ENCODE measurements at regions not wholly inside any gene's neighbourhood (a gene's known extent, or its start where the extent isn't known, plus 50 kb on each side); places are given as distances from the start of the nearest gene placed in this dataset.

GRCh38 chr2:220437938-220438337 is 810.5 kb downstream of the SLC4A3 start:
- WGBS, result 92% methylated on average over 2 of the region's 2 CpGs
- intact Hi-C loops (cut with DNase I), result no loop called here
- TF ChIP-seq POLR2A (IDR thresholded peaks at IDR 0.05), result no peak
- no peak for TF ChIP-seq CTCF (IDR thresholded peaks at IDR 0.05)
- TF ChIP-seq POLR2AphosphoS5 (IDR thresholded peaks at IDR 0.05), result no peak
- H3K27ac ChIP-seq, result no peak overlapping the region
- H3K27me3 ChIP-seq (replicated peaks; ENCODE audit: insufficient read depth), result no peaks in the 10 kb centered on the region
- H3K4me1 ChIP-seq (replicated peaks), result no peaks in the 10 kb centered on the region
- H3K4me3 ChIP-seq, result no peak overlapping the region
- H3K9me3 ChIP-seq, result no peaks in the 10 kb centered on the region
- H3K36me3 ChIP-seq, result no peaks in the 10 kb centered on the region
- DNase-seq (ENCODE audit: low spot score), result no peak

- Histone ChIP-seq H3K4me1 (replicated peaks) (no peaks in the 10 kb centered on the region), H3K4me3 (no peak overlapping the region), H3K9me3 (no peaks in the 10 kb centered on the region), H3K27me3 (replicated peaks; ENCODE audit: insufficient read depth) (no peaks in the 10 kb centered on the region), H3K27ac (no peak overlapping the region), H3K36me3 (no peaks in the 10 kb centered on the region)
- 67% methylated on average over 2 of the region's 2 CpGs for WGBS
- no peak for TF ChIP-seq POLR2A (IDR thresholded peaks at IDR 0.05)
- no peak for TF ChIP-seq CTCF (IDR thresholded peaks at IDR 0.05)
- no peak for TF ChIP-seq POLR2AphosphoS5 (IDR thresholded peaks at IDR 0.05)
- intact Hi-C loops (cut with DNase I), result no loop called here
- DNase-seq (ENCODE audit: low spot score), result no peak
Observed at GRCh38 chr2:220440731-220441130, 813.3 kb downstream of the SLC4A3 start.

GRCh38 chr2:220441404-220441803 is 814.0 kb downstream of the SLC4A3 start:
- Histone ChIP-seq H3K9me3 (no peaks in the 10 kb centered on the region), H3K4me1 (replicated peaks) (no peaks in the 10 kb centered on the region), H3K36me3 (no peaks in the 10 kb centered on the region), H3K27me3 (replicated peaks; ENCODE audit: insufficient read depth) (no peaks in the 10 kb centered on the region), H3K4me3 (no peak overlapping the region), H3K27ac (no peak overlapping the region)
- no peak for TF ChIP-seq POLR2AphosphoS5 (IDR thresholded peaks at IDR 0.05)
- TF ChIP-seq POLR2A (IDR thresholded peaks at IDR 0.05), result no peak
- TF ChIP-seq CTCF (IDR thresholded peaks at IDR 0.05), result no peak
- no peak for DNase-seq (ENCODE audit: low spot score)
- intact Hi-C loops (cut with DNase I), result no loop called here
- 94% methylated on average over 3 of the region's 3 CpGs for WGBS

GRCh38 chr2:220442012-220442411 is 814.6 kb downstream of the SLC4A3 start:
- H3K27me3 ChIP-seq (replicated peaks; ENCODE audit: insufficient read depth), result no peaks in the 10 kb centered on the region
- no peak for DNase-seq (ENCODE audit: low spot score)
- no peak overlapping the region for H3K4me3 ChIP-seq
- TF ChIP-seq CTCF (IDR thresholded peaks at IDR 0.05), result no peak
- TF ChIP-seq POLR2AphosphoS5 (IDR thresholded peaks at IDR 0.05), result no peak
- no peak for TF ChIP-seq POLR2A (IDR thresholded peaks at IDR 0.05)
- WGBS, result 89% methylated on average over 3 of the region's 3 CpGs
- H3K4me1 ChIP-seq (replicated peaks), result no peaks in the 10 kb centered on the region
- no peaks in the 10 kb centered on the region for H3K9me3 ChIP-seq
- no peak overlapping the region for H3K27ac ChIP-seq
- intact Hi-C loops (cut with DNase I), result no loop called here
- no peaks in the 10 kb centered on the region for H3K36me3 ChIP-seq

- intact Hi-C loops (cut with DNase I), result no loop called here
- DNase-seq (ENCODE audit: low spot score), result no peak
- Histone ChIP-seq H3K4me3 (no peak overlapping the region), H3K27ac (no peak overlapping the region), H3K9me3 (no peaks in the 10 kb centered on the region), H3K27me3 (replicated peaks; ENCODE audit: insufficient read depth) (no peaks in the 10 kb centered on the region), H3K4me1 (replicated peaks) (no peaks in the 10 kb centered on the region), H3K36me3 (no peaks in the 10 kb centered on the region)
- TF ChIP-seq POLR2A (IDR thresholded peaks at IDR 0.05) (no peak), POLR2AphosphoS5 (IDR thresholded peaks at IDR 0.05) (no peak), CTCF (IDR thresholded peaks at IDR 0.05) (no peak)
- 80% methylated on average over 2 of the region's 2 CpGs for WGBS
Observed at GRCh38 chr2:220445429-220446105, 818.1 kb downstream of the SLC4A3 start.
